Colon (tissue), 2 donors: ENCODE measurements at regions not wholly inside any gene's neighbourhood (a gene's known extent, or its start where the extent isn't known, plus 50 kb on each side); places are given as distances from the start of the nearest gene placed in this dataset.
"Not testable (repeated sequence)": the region's sequence is repeated elsewhere in the genome, so short reads cannot be mapped to it uniquely, and the experiment has no call there.

ENCODE experiments used
- FAIRE-seq: peaks from 2 replicates; lab custom pipeline; 2012; peaks lifted over from hg19 to GRCh38; lab: Jason Lieb, UNC
- donor health status: control.
- donor health status: control.

DNA sequence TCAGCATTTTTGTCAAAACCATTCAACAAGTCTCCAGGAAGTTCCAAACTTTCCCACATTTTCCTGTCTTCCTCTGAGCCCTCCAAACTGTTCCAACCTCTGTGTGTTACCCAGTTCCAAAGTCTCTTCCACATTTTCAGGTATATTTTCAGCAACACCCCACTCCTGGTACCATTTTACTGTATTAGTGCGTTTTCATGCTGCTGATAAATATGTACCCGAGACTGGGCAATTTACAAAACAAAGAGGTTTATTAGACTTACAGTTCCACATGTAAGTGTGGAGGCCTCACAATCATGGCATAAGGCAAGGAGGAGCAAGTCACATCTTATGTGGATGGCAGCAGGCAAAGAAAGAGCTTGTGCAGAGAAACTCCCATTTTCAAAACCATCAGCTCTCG lies 315.9 kb upstream of the ESRRG start:
- FAIRE-seq, result not testable (repeated sequence)

DNA sequence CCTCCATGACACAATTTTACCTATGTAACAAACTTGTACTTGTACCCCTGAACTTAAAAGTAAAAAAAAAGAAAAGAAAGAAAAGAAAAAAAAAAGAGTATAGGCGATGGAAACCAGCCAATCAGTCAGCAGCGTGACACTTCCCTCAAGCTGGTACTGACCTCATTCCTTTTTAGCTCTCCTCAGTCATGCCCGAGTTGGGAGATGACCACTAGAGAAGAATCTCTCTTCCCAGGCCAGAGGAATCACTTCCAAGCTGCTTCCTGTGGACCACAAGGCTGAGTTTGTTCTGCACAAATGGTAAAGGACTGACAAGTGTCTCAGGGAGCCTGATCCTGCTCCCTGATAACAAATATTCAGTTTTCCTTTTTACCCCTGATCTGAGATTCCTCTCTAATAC lies 313.5 kb upstream of the ESRRG start:
- FAIRE-seq, result no peak

DNA sequence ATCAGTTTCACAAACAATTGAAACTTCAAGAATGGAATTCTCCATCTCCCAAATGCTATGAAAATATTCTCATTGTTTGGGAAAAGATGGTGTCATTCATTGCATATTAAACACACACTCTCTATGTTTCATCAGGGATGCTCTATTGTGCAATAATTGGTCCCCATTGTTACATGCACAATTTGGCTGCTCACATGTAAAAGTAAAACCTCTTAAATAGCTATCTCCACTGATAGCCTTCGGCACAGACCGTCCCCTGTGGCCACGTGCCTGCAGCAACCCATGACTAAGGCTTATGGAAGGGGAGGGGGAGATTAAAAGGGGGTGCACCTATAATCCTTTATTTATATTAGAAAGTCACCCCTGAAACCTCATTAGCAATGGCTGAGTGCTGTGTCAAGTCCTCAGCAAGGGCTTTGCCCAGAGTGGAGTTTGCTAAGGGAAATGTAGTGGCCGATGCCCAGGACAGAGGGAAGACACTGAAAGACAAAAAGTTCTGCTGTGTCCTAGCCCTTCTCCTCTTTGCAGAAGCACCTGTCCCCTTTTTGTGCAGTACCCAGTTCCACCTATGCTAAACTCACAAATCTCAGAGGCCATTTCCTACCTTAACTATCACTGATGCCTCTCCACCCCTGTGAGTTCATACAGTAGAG lies 309.6 kb upstream of the ESRRG start:
- no peak for FAIRE-seq

DNA sequence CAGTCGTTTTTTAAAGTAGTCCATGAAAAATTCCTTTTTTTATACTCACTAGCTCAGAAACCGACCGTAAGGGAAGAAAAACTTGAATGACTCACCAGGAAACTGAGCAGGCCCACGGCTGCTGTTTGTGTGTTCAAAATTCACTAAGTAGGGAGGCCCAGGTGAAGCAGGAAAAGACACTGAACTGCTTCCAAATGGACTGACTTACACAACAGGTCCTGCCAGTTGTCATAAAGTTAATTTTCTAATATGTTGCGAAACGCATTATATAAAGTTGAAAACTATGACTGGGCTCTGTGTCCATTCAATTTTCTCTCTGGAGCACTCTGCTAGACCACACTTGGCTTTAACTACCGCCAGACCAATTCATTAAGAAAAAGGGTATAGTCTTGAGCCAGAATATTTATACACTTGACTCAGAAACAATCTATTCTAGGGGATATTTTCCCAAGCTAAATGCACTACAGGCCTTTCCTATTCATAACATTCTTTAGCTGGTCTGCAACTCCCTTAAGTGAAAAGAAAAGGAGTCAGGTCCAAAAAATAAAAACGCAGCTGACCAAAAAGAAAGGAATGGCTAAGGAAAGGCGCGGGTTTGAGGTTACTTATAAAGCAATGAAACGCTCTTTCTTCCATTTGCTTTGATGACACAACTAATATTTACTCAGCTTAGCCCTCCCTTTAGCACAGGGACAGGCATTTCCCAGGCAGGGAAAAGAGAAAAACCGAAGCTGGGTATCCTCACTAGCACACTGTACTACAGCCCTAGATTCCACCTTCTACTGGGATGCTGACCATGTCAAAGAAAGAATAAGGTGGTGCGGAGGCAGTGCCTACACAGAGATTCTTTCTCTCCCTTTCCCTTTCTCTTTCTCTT lies 306.3 kb upstream of the ESRRG start:
- FAIRE-seq, result no peak

DNA sequence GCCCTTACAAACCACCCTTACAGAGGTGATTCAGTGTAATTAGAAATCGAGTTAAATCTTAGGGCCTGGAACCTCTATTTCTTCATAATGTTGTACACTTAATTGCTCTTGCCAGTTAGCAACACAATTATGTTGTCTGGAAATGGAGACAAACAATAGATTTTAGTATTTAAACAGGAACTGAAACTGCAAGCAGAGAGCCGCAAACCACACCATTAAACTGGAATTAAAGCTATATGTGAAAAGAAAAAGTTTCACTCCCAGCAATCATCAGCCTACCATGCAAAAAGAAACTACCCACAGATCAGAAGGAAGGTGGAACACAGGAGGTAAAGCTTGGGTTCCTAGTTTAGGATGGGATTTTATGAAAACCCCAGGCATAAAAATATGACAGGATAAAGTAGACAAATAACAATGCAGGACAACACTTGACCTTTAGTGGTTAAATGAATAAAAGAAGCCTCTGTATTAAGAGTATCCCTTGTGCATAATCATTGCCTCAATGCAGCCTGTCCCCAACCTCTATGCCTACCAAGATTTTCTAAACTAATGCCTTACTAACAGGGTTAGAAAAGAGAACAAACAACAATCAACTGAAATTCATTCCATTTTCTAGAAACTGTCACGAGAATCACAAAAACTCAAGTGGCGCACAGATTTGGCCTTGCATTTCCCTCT lies 304.3 kb upstream of the ESRRG start:
- FAIRE-seq, result no peak

DNA sequence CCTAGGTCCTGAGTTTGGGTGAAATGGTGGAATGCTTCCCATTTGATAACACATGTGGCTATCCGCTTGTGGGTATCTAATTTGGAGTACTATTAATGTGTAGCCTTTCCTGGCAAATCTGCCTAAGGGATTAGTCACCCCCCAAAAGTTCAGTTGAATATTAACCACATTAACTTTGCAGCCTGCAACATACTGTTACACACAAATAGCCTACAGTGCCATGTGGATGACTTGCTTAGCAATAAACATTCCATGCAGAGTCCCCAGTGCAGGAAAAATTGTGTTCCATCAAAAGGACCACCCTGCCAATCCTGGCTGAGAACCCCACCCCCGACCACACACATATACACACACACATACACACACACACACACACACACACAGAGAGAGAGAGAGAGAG lies 303.3 kb upstream of the ESRRG start:
- FAIRE-seq, result no peak

DNA sequence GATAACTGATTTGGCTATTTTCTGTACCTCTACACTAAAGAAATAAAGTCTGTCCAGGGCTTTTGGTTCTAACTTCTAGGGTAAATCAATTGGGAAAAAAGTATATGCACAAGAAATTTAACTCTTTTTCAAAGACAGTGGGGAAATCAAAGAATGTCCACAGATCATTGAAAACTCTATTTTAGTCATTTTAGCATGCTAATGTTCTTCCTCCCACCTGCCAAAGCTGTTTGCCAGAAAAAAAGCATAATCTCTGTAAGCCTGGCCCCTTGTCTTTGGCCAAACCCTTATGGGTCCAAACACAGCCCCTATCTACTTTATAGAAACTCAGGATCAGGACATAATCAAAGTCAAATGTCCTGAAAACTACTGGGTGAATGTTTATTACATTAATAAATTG lies 302.2 kb upstream of the ESRRG start:
- no peak for FAIRE-seq

DNA sequence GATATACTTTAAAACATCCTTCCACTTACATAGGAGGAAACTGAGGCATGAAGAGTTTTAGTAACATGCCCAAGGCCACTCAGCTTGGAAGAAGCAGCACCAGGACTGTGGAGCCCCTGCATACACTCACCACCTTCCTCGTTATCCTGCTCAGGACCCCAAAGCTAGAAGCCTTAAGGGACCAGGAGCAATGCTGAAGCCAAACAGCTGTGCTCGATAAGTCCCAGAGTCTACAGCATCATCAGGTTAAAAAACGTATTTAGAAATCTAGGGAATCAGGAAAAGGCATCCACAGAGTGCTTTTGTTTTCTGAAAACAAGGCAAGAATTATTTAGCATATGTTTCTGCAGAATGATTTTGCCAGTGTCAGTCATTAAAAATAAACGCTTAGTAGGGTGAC lies 301.7 kb upstream of the ESRRG start:
- no peak for FAIRE-seq

DNA sequence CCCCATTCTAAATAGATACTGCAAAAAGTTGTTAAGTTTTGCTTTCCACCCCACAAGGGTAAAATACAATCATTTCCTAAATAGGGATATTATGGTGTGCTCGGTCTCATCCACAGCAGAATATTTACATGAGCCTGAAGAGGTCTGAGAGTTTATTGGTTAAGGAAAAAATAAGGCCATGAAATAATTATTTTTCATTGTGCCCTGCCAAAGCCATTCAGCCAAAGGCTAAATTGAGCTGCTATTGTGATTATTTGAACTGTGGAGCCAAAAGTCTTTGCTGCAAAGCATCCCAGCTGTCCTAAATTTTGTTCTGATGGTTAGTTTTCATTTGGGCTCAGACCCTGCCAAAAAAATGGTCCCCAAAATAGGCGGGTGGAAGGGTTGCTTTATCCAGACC lies 298.7 kb upstream of the ESRRG start:
- FAIRE-seq, result no peak

DNA sequence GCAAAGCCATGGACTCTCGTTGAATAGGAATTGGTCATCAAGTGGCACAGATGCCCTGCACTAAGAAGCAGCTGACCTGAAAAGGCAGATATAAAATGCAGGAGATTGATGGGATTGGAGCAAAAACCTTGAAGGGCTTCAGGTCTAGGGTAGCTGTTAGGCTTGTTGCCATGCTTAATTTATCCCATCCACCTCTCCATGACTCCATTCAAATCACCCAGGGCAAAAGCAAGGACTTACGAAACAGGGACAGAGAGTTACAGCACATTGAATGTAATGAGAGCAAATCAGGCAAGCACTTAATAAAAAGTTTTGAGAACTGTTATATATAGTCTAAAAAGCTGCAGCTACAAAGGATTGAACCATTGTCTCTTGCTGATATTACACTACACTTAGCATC lies 298.2 kb upstream of the ESRRG start:
- no peak for FAIRE-seq

DNA sequence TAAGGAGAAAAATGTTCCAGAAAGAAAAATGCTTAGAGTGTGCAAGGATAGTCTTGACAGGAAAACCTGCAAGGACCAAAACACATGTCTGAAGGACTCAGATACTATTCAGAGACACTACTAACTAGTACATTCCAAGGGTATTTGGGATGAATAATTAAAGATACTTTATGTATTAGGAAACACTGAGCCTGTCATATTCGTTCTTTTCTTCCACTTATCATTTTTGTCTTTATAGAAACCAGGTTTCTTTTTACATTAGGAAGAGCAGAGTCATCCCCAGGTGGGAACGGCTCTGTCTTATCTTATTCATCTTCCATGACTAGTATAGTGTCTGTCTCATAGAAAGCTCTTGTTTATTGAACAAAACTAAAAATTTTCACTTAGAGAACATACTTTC lies 296.2 kb upstream of the ESRRG start:
- no peak for FAIRE-seq

DNA sequence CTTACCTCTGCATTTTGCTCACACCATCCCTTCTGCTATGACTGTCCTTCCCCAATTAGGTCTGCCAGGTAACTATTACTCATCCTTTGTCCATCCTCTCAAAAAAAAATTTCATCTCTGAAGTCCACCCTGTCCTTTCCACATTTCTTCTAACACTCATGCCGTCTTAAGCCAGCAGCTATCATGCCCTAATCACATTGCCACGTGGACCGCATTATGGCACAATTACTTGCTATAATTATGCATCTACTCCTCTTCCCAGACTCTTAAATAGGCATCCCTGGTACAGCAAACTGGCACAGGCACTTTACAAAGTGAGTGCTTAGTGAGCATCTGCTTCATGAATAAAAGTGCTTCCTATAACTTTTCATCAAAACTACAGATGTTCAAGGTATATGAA lies 295.4 kb upstream of the ESRRG start:
- FAIRE-seq, result no peak

DNA sequence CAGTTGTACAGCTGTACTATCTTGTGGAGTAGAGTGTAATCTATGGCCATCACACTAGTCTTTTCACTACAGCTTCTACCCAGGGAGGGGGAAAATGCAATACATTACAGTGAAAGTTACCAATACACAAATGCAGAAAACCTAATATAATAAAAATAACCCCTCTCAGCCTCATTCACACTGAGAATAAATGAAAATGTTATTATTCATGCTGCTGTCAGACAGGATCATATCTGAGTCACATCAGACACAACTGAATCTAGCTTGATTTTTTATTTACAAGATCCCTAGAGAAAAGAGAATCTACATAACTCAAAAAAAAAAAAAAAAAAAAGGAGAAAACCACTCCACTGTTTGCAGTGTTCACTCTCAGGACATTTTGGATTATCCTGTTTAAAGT lies 293.9 kb upstream of the ESRRG start:
- no peak for FAIRE-seq

DNA sequence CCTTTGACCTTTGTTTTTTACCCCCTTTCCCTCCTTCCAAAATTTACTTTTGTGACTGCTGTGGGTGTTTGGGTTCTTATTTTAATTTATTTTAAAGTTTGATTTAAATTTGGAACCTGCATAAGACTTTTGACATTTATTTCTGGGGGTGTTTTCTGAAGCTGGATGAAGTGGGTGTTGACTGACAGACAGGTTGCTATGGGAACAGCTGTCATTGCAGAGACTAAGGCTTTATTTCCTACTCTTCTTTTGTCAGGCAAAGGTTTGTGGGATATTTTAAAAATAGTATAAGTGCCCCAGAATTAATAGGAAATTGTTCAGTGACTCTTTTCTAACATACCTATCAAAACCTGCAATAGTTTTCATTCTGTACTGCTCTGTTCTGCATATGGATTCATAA lies 290.8 kb upstream of the ESRRG start:
- FAIRE-seq, result no peak

DNA sequence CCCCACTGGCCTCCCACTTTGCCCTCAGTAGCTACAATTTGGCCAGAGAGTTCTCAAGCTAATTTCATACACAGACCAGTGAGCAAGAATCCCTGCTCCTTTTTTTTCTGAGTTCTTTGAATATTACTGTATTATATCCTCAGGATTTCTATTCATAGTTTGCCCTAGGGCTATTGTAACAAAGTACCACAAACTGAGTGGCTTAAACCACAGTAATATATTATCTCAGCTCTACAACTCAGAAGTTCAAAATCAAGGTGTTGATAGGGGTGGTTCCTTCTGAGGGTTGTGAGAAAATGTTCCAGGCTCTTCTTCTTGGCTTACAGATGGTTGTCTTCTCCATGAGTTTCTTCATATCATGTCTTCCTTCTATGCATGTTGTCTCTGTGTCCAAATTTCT lies 289.4 kb upstream of the ESRRG start:
- no peak for FAIRE-seq

DNA sequence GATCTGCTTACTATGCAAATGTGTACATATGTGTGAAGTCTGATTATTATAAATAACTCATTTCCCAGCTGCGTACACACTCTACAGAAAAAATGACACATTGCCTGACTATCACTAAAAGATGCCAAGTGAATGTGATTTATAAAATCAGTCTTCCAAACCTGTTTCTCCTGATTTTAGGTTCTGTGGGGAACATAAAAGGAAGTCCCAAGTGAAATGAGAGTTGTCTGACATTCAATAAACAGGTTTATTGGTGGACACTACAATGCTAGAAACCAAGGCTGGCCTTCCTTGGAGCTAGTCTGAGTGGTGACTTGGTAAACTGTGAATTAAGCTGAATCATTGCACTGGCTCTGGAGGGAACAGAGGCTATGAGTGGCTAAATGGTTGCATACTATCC lies 287.9 kb upstream of the ESRRG start:
- no peak for FAIRE-seq

DNA sequence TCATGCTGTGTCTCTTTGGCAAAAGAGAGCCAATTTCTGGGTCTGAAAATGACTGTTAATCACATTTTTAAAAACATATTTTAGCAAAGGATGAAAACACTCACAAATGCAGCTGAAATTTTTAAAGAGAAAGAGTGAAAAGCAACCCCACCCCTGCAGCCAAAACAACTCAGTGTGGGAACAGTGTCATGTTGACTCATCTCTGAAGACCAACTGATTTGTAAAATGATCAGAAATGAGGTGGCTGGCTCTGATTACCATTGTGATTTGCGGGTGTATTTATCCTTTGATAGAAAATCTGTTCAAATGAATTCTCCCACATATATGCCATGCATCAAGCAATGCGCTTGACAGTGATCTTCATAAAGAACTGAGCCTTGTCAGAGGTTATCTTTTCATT lies 287.0 kb upstream of the ESRRG start:
- no peak for FAIRE-seq

DNA sequence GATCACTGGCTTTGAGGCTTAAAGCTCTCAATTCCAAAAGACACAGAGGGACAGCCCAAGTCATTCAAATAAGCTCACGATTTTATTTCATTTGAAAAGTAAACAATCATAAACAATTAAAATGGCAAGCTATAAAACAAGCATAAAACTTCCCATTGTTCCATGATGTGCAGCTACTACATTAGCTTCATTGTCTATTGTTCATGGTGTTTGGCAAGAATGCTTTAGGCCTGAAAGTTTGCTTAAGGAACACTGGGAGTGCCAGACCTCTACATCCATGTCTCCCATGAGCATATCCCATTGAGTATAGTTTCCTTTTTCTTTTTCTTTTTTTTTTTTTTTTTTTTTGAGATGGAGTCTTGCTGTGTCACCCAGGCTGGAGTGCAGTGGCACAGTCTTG lies 286.1 kb upstream of the ESRRG start:
- FAIRE-seq, result peak; percentile 14

DNA sequence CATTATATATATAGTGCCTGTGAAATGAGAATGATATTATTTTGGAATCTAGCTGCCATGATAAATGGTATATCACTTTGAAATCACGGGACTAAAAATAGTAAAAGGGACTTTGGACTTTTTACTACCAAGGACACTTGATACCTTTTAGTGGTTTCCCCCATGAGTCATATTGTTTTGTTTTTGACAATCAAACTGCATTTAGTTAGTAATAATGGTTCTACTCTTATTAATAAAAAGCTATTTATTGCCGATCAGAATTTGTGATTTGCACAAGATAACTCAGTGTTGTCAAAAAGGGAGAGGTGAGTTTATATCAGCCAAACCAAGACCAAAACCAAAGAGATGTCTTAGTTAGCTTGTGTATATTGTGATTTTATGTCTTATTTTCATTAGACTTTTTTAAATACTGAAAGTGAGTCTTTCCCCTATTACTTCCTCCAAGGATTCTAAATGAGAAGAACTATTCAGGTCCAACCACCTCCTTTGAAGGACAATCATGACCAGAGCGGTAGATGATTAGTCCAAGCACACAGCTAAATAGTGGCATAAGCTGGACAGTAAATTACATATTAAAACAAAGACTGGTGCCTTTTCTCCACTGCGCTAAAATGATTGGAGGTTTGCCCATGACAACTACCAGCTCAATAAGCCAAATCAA lies 281.7 kb upstream of the ESRRG start:
- no peak for FAIRE-seq

DNA sequence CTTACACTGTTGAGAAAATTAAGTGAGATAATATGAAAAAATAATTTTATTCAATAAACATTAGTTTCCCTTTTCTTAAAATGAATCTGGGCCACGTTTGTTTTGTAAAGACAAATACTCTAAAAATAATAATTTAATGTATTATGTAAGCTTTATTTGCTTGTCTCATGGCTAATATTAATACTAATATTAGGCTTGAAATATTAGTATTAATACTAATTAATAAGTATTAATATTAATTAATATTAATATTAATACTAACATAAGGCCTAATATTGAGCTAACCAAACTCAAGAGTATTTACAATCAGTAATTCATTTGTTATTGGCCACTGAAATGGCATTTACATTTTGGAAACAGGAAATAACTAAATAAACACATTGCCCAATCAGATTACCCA lies 280.1 kb upstream of the ESRRG start:
- FAIRE-seq, result no peak

DNA sequence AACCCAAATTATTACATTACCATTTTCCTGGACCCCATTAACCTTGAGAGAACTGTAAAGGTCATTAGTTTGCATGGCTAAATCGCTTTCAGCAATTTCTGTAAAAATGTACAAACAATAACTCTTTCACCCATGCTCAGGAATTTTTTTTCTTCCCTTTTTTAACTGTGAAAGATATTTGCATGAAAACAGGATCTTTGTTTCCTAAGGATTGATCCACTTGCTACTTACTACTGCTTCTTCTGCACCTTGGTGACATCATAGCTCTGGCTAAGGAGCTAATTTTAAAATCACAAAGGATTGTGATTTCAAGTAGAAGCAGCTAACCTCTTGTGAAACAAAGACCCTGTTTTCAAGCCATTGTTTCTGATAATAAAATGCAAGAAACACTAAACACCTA lies 274.6 kb upstream of the ESRRG start:
- FAIRE-seq, result no peak

DNA sequence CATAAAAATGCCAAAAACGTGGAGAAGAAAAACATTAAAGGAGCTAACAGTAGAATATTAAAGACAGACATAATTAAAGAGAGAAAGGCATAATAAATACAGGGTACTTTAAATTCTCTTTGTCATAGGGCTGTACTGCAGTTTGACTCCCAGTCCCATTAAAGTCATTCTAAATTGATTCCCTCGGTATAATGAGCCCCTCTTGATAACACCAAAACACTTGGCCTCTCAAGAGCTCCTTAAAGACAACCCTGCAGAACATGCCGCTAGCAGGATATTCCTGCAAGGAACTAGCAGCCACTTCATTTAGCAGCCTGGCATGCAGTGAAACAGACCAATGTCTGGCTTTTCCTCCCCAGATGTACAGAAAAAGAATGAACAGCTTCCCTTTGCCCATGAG lies 273.8 kb upstream of the ESRRG start:
- no peak for FAIRE-seq

DNA sequence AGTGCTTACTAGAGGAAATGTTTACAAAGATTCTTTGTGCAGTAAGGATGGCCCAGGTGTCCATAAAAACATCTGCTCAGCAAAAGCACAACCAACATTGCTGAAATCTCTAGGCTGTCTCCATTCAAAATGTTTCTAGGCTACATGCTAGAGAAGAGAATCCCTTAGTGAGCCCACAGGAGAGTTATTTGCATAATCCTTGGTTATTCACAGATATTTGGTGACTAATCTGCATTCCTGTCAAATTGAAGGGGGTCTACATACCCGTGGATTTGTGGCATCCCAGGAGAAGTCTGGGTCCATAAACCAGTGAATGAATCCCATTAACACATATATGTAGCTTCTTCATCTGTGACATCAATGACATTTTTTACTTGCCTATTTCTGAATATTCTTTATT lies 261.3 kb upstream of the ESRRG start:
- no peak for FAIRE-seq
